ENCODE measurements at regions not wholly inside any gene's neighbourhood (a gene's known extent, or its start where the extent isn't known, plus 50 kb on each side); places are given as distances from the start of the nearest gene placed in this dataset.
"Not testable (repeated sequence)": the region's sequence is repeated elsewhere in the genome, so short reads cannot be mapped to it uniquely, and the experiment has no call there.

DNA sequence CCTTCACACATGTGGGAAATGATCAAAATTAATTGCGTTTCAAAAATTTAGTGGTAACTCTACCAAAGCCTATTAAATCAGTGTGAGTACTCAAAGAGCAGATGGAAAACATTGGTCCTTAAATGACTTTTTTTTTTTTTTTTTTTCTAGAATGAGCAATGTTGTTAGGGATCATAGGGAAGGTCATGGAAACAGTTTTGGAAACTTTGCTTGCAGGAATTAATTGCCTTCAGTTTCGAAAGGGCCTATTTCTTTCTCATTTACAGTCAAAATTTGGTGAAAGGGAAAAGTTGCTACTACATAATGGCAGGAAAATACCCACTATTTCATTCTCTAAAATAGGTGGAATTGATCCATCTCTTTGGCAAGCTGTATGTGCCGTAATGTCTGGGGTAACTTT, 160.9 kb downstream of the RTL9 start:
- no peak for DNase-seq (ENCODE audit: extremely low spot score)
- CTCF ChIA-PET, result no interaction called here
- TF ChIP-seq, protein P1, sequence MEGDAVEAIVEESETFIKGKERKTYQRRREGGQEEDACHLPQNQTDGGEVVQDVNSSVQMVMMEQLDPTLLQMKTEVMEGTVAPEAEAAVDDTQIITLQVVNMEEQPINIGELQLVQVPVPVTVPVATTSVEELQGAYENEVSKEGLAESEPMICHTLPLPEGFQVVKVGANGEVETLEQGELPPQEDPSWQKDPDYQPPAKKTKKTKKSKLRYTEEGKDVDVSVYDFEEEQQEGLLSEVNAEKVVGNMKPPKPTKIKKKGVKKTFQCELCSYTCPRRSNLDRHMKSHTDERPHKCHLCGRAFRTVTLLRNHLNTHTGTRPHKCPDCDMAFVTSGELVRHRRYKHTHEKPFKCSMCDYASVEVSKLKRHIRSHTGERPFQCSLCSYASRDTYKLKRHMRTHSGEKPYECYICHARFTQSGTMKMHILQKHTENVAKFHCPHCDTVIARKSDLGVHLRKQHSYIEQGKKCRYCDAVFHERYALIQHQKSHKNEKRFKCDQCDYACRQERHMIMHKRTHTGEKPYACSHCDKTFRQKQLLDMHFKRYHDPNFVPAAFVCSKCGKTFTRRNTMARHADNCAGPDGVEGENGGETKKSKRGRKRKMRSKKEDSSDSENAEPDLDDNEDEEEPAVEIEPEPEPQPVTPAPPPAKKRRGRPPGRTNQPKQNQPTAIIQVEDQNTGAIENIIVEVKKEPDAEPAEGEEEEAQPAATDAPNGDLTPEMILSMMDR (IDR thresholded peaks at IDR 0.05; ENCODE audit: control extremely low read depth, extremely low read depth, low read depth, missing control alignments), result no peak
- POLR2A ChIA-PET, result no interaction called here

DNA sequence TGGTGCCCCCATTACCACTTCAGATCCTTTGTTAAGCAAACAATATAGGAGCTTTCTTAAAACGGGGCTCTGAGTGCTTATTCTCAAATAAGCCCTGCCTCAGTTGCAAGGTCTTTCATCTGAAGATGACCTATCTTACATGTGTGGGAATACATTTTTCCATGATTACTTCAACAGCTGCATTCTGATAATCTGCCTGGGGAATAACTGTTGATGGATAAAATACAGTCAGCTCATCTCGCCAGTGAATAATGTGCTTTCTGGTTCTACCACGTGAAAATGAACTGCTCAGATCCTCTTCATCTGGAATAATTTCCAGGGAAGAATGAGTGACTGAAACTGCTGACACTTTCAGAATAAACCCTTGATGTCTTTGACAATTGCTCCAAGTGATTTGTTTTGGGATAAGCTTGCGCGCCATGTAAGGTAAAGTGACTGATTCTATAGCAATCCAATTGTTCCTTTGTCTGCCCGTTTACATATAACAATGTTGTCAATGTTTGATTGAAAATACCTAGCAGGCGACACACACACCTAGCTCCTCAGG, 161.3 kb downstream of the RTL9 start:
- CTCF ChIA-PET, result no interaction called here
- POLR2A ChIA-PET, result no interaction called here
- TF ChIP-seq, protein P1 (IDR thresholded peaks at IDR 0.05; ENCODE audit: control extremely low read depth, extremely low read depth, low read depth, missing control alignments), result no peak
- no peak for DNase-seq (ENCODE audit: extremely low spot score)

DNA sequence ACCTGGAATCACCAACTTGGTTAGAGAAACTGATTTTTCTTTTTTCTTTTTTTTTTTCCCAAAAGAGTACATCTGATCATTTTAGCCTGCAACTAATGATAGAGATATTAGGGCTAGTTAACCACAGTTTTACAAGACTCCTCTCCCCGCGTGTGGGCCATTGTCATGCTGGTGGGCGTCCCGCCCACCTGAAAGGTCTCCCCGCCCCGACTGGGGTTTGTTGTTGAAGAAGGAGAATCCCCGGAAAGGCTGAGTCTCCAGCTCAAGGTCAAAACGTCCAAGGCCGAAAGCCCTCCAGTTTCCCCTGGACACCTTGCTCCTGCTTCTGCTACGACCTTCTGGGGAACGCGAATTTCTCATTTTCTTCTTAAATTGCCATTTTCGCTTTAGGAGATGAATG, 162.0 kb downstream of the RTL9 start:
- CTCF ChIA-PET; DNase-seq (ENCODE audit: extremely low spot score); POLR2A ChIA-PET: not testable (repeated sequence)

GRCh38 chrX:110531873-110532580, 173.4 kb downstream of the RTL9 start:
- POLR2A ChIA-PET, result no interaction called here
- TF ChIP-seq, protein P1 (IDR thresholded peaks at IDR 0.05; ENCODE audit: control extremely low read depth, extremely low read depth, low read depth, missing control alignments), result no peak
- no peak for DNase-seq (ENCODE audit: extremely low spot score)
- CTCF ChIA-PET, result no interaction called here

GRCh38 chrX:110532581-110532931, 173.9 kb downstream of the RTL9 start:
- TF ChIP-seq, protein P1 (IDR thresholded peaks at IDR 0.05; ENCODE audit: control extremely low read depth, extremely low read depth, low read depth, missing control alignments), result no peak

DNA sequence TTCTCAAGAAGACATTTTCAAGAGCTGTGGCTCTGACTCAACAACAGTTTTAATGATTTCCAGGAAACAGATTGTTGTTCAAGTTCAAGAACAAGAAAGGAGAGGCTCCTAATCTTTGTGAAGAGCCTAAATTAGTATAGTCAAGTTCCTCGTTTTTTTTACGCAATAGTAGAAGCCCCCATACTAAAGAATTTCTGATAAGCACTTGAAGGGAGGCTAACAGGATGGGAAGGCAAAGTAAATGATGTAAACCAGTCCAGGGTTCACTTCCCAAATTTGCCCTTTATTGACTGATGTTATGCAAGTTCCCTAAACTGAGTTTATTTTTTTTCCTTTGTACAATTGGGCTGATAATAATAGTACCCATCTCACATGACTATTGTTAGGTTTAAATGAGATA, 178.2 kb downstream of the RTL9 start:
- CTCF ChIA-PET, result no interaction called here
- TF ChIP-seq, protein P1 (IDR thresholded peaks at IDR 0.05; ENCODE audit: control extremely low read depth, extremely low read depth, low read depth, missing control alignments), result no peak
- no peak for DNase-seq (ENCODE audit: extremely low spot score)
- POLR2A ChIA-PET, result no interaction called here

More at GRCh38 chrX:110532581-110532931, 173.9 kb downstream of the RTL9 start:
- ChIA-PET POLR2A (no interaction called here), CTCF (no interaction called here)
- no peak for DNase-seq (ENCODE audit: extremely low spot score)

DNA sequence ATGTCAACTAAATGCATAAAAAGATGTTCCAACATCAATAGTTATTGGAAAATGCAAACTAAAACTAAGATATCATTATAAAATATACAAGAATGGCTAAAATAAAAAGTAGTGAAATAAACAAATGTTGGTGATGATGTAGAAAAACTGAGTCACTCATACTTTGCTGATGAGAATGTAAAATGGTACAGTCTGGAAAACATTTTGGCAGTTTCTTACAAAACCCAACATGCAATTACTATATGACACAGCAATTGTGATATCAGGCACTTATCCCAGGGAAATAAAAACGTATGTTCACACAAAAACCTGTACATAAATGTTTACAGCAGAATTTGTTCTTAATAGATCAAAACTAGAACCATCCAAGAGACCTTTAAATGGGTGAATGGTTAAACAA, 182.6 kb downstream of the RTL9 start:
- CTCF ChIA-PET, result no interaction called here
- TF ChIP-seq, protein P1 (IDR thresholded peaks at IDR 0.05; ENCODE audit: control extremely low read depth, extremely low read depth, low read depth, missing control alignments), result no peak
- DNase-seq (ENCODE audit: extremely low spot score), result no peak
- POLR2A ChIA-PET, result no interaction called here

- CTCF ChIA-PET, result not testable (repeated sequence)
Measured at GRCh38 chrX:110550854-110551253, 192.2 kb downstream of the RTL9 start.

More at GRCh38 chrX:110550854-110551253, 192.2 kb downstream of the RTL9 start:
- DNase-seq (ENCODE audit: extremely low spot score); POLR2A ChIA-PET: not testable (repeated sequence)

Measured in GM10248 (cell line).